ENCODE measurements at regions not wholly inside any gene's neighbourhood (a gene's known extent, or its start where the extent isn't known, plus 50 kb on each side); places are given as distances from the start of the nearest gene placed in this dataset.

DNA sequence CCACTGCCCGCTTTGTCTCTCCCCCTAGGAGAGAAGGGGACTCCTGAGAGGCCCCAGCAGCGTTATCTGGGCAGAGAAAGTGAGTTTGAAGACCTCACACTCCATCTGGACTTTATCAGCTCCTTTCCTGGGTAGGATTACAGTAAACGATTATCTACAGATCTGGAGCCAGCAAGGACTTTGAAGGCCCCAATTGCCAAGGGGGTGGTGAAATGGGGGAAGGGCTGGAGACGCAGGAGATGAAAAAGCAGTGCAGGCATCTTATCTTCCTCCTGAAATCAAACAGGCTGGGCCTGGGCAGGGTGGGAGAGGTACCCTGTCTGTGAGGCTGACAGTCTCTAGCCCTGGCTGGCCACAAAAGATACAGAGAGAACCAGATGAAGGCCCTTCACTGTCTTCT, 105.8 kb upstream of the MSX2 start:
- TF ChIP-seq POLR2A (IDR thresholded peaks at IDR 0.05; ENCODE audit: low read depth, low read length) (no peak), POLR2AphosphoS5 (IDR thresholded peaks at IDR 0.05; ENCODE audit: low read depth, low read length) (no peak), TAF1 (IDR thresholded peaks at IDR 0.05; ENCODE audit: borderline replicate concordance, low read depth, low read length) (no peak)

All from GM12892 (cell line).